Sigmoid colon (tissue), 6 donors: ENCODE measurements at regions not wholly inside any gene's neighbourhood (a gene's known extent, or its start where the extent isn't known, plus 50 kb on each side); places are given as distances from the start of the nearest gene placed in this dataset.

Experiments used
- DNase-seq: peaks from one replicate; pipeline ENCODE4 v3.0.0-alpha.2; 2019
- H3K27ac ChIP-seq, 4 donors: fragments of 200-600 bp; sonication (generic); one replicate each; pipeline ENCODE4 v1.5.1; 2016 to 2019; ENCODE audit warnings: mild to moderate bottlenecking in 1 of 4
- H3K27me3 ChIP-seq, 3 donors: fragments of 200-600 bp; sonication (generic); one replicate each; pipeline ENCODE4 v1.5.1; 2019; ENCODE audit warnings: mild to moderate bottlenecking in 1 of 3
- H3K36me3 ChIP-seq, 4 donors: fragments of 200-600 bp; sonication (generic); one replicate each; pipeline ENCODE4 v1.5.1; 2016 to 2019
- H3K4me1 ChIP-seq, 4 donors: fragments of 200-600 bp; sonication (generic); one replicate each; pipeline ENCODE4 v1.5.1; 2017 to 2019
- H3K4me3 ChIP-seq, 4 donors: fragments of 200-600 bp; sonication (generic); one replicate each; pipeline ENCODE4 v1.5.1; 2017 to 2019; ENCODE audit warnings: mild to moderate bottlenecking in 2 of 4, moderate library complexity in 1 of 4
- H3K9me3 ChIP-seq, 4 donors: fragments of 200-600 bp in 3 of 4; sonication (generic) in 3 of 4; one replicate each; pipeline versions ENCODE4 v1.5.1 to v1.6.1; 2013 to 2019
- EP300 ChIP-seq, 4 donors: sonication (generic); formaldehyde crosslinking; IDR thresholded peaks; one replicate each; pipeline ENCODE4 v1.6.1; 2017; ENCODE audit warnings: antibody characterized with exemption in 4 of 4
- POLR2A ChIP-seq, 2 donors: fragments of 450-650 bp; IDR thresholded peaks; one replicate each; pipeline ENCODE4 v1.6.1; 2016; ENCODE audit warnings: antibody characterized with exemption in 2 of 2, mild to moderate bottlenecking in 2 of 2, moderate library complexity in 2 of 2
- POLR2AphosphoS5 ChIP-seq, 4 donors: sonication (generic); formaldehyde crosslinking; IDR thresholded peaks; one replicate each; pipeline ENCODE4 v1.6.1; 2017; ENCODE audit warnings: antibody characterized with exemption in 4 of 4
- WGBS, 2 donors: extraction: QIAGEN DNeasy Blood & Tissue Kit; methylation state at CpG; one replicate each; pipeline ENCODE4 v1.1.7; 2013; 5-methylcytosine and 5-hydroxymethylcytosine counted together
- intact Hi-C: fragments of 100-400 bp; cut with DNase I; formaldehyde crosslinking; loops from one replicate; pipeline ENCODE4 v1.15.1; 2023
- TF ChIP-seq, protein P1 (sequence below), 4 experiments: fragments of 450-650 bp in 3 of 4; fragments of 200-600 bp in 1 of 4; IDR thresholded peaks; one replicate each; pipeline ENCODE4 v1.5.1; 2016 to 2019; ENCODE audit warnings: antibody characterized with exemption in 4 of 4, mild to moderate bottlenecking in 3 of 4, moderate library complexity in 2 of 4
- donor health status: healthy with polysubstance abuse.
- donor health status: healthy.

DNA sequence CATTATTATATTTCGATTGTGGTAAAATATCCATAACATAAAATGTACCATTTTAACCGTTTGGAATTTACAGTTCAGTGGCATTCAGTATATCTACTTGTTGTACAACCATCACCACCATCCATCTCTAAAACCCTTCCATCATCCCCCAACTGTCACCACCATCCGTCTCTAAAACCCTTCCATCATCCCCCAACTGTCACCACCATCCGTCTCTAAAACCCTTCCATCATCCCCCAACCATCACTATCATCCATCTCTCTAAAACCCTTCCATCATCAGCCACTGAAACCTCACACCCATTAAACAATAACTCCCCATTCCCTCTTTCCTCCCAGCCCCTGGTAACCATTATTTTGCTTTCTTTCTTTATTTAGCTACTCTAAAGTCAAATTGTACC is 144.2 kb upstream of the EEA1 start:
- 87 to 90% methylated on average over 4 of the region's 4 CpGs for WGBS, 2 donors
- no peak for DNase-seq
- Histone ChIP-seq H3K4me1 (no peaks in the 10 kb centered on the region), H3K36me3 (no peaks in the 10 kb centered on the region), H3K4me3 (no peak overlapping the region), H3K27ac (no peak overlapping the region), H3K9me3 (no peaks in the 10 kb centered on the region), H3K27me3 (no peaks in the 10 kb centered on the region)
- intact Hi-C loops = no loop called here
- no peak for TF ChIP-seq EP300 (IDR thresholded peaks at IDR 0.05)
- TF ChIP-seq, protein P1, sequence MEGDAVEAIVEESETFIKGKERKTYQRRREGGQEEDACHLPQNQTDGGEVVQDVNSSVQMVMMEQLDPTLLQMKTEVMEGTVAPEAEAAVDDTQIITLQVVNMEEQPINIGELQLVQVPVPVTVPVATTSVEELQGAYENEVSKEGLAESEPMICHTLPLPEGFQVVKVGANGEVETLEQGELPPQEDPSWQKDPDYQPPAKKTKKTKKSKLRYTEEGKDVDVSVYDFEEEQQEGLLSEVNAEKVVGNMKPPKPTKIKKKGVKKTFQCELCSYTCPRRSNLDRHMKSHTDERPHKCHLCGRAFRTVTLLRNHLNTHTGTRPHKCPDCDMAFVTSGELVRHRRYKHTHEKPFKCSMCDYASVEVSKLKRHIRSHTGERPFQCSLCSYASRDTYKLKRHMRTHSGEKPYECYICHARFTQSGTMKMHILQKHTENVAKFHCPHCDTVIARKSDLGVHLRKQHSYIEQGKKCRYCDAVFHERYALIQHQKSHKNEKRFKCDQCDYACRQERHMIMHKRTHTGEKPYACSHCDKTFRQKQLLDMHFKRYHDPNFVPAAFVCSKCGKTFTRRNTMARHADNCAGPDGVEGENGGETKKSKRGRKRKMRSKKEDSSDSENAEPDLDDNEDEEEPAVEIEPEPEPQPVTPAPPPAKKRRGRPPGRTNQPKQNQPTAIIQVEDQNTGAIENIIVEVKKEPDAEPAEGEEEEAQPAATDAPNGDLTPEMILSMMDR (IDR thresholded peaks at IDR 0.05) = no peak

- intact Hi-C loops = no loop called here
- no peak overlapping the region for H3K27ac ChIP-seq
- H3K27me3 ChIP-seq = no peaks in the 10 kb centered on the region
- TF ChIP-seq, protein P1 (IDR thresholded peaks at IDR 0.05) = no peak
- TF ChIP-seq POLR2AphosphoS5 (IDR thresholded peaks at IDR 0.05) = no peak
- TF ChIP-seq POLR2A (IDR thresholded peaks at IDR 0.05) = no peak
- TF ChIP-seq EP300 (IDR thresholded peaks at IDR 0.05) = no peak
- no peak overlapping the region for H3K4me3 ChIP-seq
- no peaks in the 10 kb centered on the region for H3K9me3 ChIP-seq
- no peaks in the 10 kb centered on the region for H3K36me3 ChIP-seq
- no peak for DNase-seq
- 65 to 72% methylated on average over 1 of the region's 1 CpG for WGBS, 2 donors
- no peaks in the 10 kb centered on the region for H3K4me1 ChIP-seq
These were observed 149.0 kb upstream of the EEA1 start for GRCh38 chr12:93078059-93078458.

DNA sequence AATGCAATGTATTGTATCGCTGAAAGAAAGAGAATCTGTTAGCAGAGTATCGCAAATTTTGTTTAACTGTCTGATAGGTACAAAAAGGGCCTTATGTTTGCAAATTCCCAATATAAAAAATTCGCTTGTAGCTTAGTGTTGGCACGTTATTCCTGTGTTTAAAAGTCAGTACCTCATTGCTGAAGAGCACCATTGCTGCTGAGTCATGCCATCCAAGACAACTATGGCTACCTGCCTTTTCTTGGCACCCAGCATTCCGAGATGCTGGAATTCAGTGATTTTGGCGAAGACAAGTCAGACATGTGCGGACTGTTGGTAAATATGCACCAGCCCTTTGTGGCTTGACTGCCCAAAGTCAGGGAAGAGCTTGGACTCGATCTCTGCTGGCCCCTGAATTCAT is 149.5 kb upstream of the EEA1 start:
- no peak for DNase-seq
- Histone ChIP-seq H3K36me3 (no peaks in the 10 kb centered on the region), H3K4me3 (no peak overlapping the region), H3K27ac (no peak overlapping the region), H3K27me3 (no peaks in the 10 kb centered on the region), H3K4me1 (no peaks in the 10 kb centered on the region), H3K9me3 (no peaks in the 10 kb centered on the region)
- WGBS, 2 donors = 95 to 96% methylated on average over 8 of the region's 8 CpGs
- intact Hi-C loops = no loop called here
- TF ChIP-seq EP300 (IDR thresholded peaks at IDR 0.05) (no peak), POLR2A (IDR thresholded peaks at IDR 0.05) (no peak), POLR2AphosphoS5 (IDR thresholded peaks at IDR 0.05) (no peak)
- TF ChIP-seq, protein P1 (IDR thresholded peaks at IDR 0.05) = no peak

- TF ChIP-seq POLR2A (IDR thresholded peaks at IDR 0.05) = no peak
- no peak for TF ChIP-seq POLR2AphosphoS5 (IDR thresholded peaks at IDR 0.05)
- TF ChIP-seq, protein P1 (IDR thresholded peaks at IDR 0.05) = no peak
- TF ChIP-seq EP300 (IDR thresholded peaks at IDR 0.05) = no peak
- intact Hi-C loops = no loop called here
- no peaks in the 10 kb centered on the region for H3K36me3 ChIP-seq
- DNase-seq = no peak
- H3K27me3 ChIP-seq = no peaks in the 10 kb centered on the region
- H3K4me1 ChIP-seq = no peaks in the 10 kb centered on the region
- no peak overlapping the region for H3K27ac ChIP-seq
- H3K9me3 ChIP-seq = no peaks in the 10 kb centered on the region
- WGBS, 2 donors = 93 to 94% methylated on average over 3 of the region's 3 CpGs
- no peak overlapping the region for H3K4me3 ChIP-seq
These were observed 150.2 kb upstream of the EEA1 start for GRCh38 chr12:93079271-93079670.

DNA sequence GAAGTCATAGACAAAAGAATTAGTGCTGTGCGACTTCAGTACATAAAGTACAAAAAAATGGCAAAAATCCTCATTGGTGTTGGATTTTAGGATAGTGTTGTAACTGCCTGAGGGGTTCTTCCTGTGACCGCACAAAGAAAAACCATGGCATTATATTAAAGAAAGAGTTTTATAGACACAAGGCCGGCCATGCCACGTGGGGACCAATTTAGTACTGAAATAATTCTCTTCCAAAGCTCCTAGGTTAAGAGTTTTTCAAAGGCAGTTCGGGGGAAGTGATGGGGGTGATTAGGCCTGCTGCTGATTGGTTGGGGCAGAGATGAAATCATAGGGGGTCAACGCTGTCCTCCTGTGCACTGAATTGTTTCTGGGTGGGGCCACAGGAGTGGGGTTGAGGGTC is 150.9 kb upstream of the EEA1 start:
- no peaks in the 10 kb centered on the region for H3K4me1 ChIP-seq
- WGBS, 2 donors = 83 to 88% methylated on average over 6 of the region's 6 CpGs
- no peaks in the 10 kb centered on the region for H3K27me3 ChIP-seq
- H3K9me3 ChIP-seq = no peaks in the 10 kb centered on the region
- H3K27ac ChIP-seq = no peak overlapping the region
- no peaks in the 10 kb centered on the region for H3K36me3 ChIP-seq
- no peak for DNase-seq
- H3K4me3 ChIP-seq = no peak overlapping the region
- TF ChIP-seq POLR2AphosphoS5 (IDR thresholded peaks at IDR 0.05) (no peak), EP300 (IDR thresholded peaks at IDR 0.05) (no peak), POLR2A (IDR thresholded peaks at IDR 0.05) (no peak)
- TF ChIP-seq, protein P1 (IDR thresholded peaks at IDR 0.05) = no peak
- intact Hi-C loops = no loop called here
